ENCODE measurements at regions not wholly inside any gene's neighbourhood (a gene's known extent, or its start where the extent isn't known, plus 50 kb on each side); places are given as distances from the start of the nearest gene placed in this dataset.

DNA sequence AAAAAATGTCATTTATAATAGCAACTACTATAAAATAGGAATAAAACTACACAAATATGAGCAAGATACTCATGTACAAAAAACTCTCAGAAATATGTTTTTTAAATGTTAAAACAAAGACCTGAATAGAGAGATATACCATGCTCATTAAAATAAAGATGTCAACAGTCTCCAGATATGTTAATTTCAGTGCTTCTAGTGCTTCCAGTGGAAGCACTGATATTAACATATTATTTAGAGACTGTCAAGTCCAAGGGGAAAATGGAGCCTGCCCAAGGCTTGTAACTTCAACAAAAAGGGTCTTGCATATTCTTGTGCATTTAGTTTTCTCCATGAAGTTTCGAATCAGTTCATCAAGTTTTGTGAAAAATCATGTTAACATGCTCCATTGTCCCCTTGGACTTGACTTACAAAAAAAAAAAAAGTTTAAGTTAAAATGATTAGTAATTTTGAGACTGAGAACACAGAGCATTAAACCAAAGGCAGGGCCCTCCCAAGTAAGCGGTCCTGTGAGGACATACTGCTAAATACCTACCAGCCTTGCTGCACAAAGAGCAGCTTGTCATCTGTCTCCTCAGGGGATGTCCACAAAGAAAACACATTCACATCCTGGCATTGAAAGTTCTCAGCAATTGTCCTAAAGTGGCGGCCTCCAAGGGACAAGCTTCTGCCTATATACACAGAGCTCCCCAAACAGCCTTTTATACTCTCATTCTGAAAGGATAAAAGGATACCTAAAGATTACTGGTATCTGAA lies 501.9 kb upstream of the CHAC2 start:
- no peak for FAIRE-seq
- intact Hi-C loops (cut with micrococcal nuclease; ENCODE audit: unreplicated experiment): no loop called here
- no peak overlapping the region for H3K27ac ChIP-seq (ENCODE audit: control insufficient read depth, insufficient read depth)

More for the DNA sequence above, 501.9 kb upstream of the CHAC2 start:
- H3K27me3 ChIP-seq (replicated peaks in 1 of 2; ENCODE audit: control insufficient read depth in 2 of 2, insufficient read depth in 2 of 2, low read length in 1 of 2): no peaks in the 10 kb centered on the region
- H3K9me3 ChIP-seq (replicated peaks; ENCODE audit: control insufficient read depth, insufficient read depth, low read length): no peaks in the 10 kb centered on the region
- no peak for TF ChIP-seq ZNF207 (IDR thresholded peaks at IDR 0.05; ENCODE audit: borderline replicate concordance)
- TF ChIP-seq, protein P1, sequence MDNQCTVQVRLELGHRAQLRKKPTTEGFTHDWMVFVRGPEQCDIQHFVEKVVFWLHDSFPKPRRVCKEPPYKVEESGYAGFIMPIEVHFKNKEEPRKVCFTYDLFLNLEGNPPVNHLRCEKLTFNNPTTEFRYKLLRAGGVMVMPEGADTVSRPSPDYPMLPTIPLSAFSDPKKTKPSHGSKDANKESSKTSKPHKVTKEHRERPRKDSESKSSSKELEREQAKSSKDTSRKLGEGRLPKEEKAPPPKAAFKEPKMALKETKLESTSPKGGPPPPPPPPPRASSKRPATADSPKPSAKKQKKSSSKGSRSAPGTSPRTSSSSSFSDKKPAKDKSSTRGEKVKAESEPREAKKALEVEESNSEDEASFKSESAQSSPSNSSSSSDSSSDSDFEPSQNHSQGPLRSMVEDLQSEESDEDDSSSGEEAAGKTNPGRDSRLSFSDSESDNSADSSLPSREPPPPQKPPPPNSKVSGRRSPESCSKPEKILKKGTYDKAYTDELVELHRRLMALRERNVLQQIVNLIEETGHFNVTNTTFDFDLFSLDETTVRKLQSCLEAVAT (IDR thresholded peaks at IDR 0.05): no peak
- TF ChIP-seq, protein P2, sequence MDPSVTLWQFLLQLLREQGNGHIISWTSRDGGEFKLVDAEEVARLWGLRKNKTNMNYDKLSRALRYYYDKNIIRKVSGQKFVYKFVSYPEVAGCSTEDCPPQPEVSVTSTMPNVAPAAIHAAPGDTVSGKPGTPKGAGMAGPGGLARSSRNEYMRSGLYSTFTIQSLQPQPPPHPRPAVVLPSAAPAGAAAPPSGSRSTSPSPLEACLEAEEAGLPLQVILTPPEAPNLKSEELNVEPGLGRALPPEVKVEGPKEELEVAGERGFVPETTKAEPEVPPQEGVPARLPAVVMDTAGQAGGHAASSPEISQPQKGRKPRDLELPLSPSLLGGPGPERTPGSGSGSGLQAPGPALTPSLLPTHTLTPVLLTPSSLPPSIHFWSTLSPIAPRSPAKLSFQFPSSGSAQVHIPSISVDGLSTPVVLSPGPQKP (IDR thresholded peaks at IDR 0.05; ENCODE audit: low read depth, low read length): no peak
- ATAC-seq: no peak
- ChIA-PET POLR2A (interaction anchor here (0.6 kb wide), 1 partner anchor 1324 kb away, joined by 3 read pairs; no protein-coding TSS in a partner anchor), SMC1A (ENCODE audit: uncharacterized antibody, unreplicated experiment) (interaction anchor here (0.6 kb wide), 1 partner anchor 13 kb away, joined by 3 read pairs; no protein-coding TSS in a partner anchor), CTCF (no interaction called here), RAD21 (ENCODE audit: unreplicated experiment) (no interaction called here)
- H3K4me3 ChIP-seq: no peak overlapping the region
- no peaks in the 10 kb centered on the region for H4K20me1 ChIP-seq (ENCODE audit: control insufficient read depth, insufficient read depth)
- H3K36me3 ChIP-seq (ENCODE audit: control insufficient read depth in 2 of 2, insufficient read depth in 2 of 2, low read length in 1 of 2): no peaks in the 10 kb centered on the region
- no TSS peak for BruUV-seq (replicated peaks)
- no peak for DNase-seq (ENCODE audit: low read depth, low spot score)
- no peak overlapping the region for H3K9ac ChIP-seq (ENCODE audit: control insufficient read depth, insufficient read depth, low read length)
- WGBS (ENCODE audit: insufficient coverage, insufficient replicate concordance, low lambda C conversion rate, missing lambda C conversion rate): 14% methylated on average over 3 of the region's 3 CpGs
- no peak overlapping the region for H3K4me2 ChIP-seq (ENCODE audit: control insufficient read depth, insufficient read depth)
- in situ Hi-C loops (cut with MboI): no loop called here
- no peaks in the 10 kb centered on the region; the same call in 1 of the 2 replicates for H3K4me1 ChIP-seq (ENCODE audit: control insufficient read depth, insufficient read depth, low read length)
- no peaks in the 10 kb centered on the region for H3K79me2 ChIP-seq (ENCODE audit: control insufficient read depth, insufficient read depth, low read length)
- H2AFZ ChIP-seq (ENCODE audit: control insufficient read depth, low read depth, low read length): no peak overlapping the region
